Ovary (tissue), 3 donors: ENCODE measurements at regions not wholly inside any gene's neighbourhood (a gene's known extent, or its start where the extent isn't known, plus 50 kb on each side); places are given as distances from the start of the nearest gene placed in this dataset.

Source experiments
- EP300 ChIP-seq: sonication (generic); formaldehyde crosslinking; IDR thresholded peaks from one replicate; pipeline ENCODE4 v1.6.1; 2017; ENCODE audit warnings: antibody characterized with exemption
- POLR2A ChIP-seq: fragments of 450-650 bp; IDR thresholded peaks from one replicate; pipeline ENCODE4 v1.6.1; 2017; ENCODE audit warnings: antibody characterized with exemption, mild to moderate bottlenecking, moderate library complexity
- TF ChIP-seq, protein P1 (sequence below), 3 donors: fragments of 450-650 bp in 2 of 3; fragments of 200-600 bp in 1 of 3; IDR thresholded peaks; one replicate each; pipeline versions ENCODE4 v1.5.1 to v1.8.0; 2016 to 2022; ENCODE audit warnings: antibody characterized with exemption in 3 of 3, mild to moderate bottlenecking in 1 of 3
- donor health status: DM: no; HTN: no; CAD: no.

DNA sequence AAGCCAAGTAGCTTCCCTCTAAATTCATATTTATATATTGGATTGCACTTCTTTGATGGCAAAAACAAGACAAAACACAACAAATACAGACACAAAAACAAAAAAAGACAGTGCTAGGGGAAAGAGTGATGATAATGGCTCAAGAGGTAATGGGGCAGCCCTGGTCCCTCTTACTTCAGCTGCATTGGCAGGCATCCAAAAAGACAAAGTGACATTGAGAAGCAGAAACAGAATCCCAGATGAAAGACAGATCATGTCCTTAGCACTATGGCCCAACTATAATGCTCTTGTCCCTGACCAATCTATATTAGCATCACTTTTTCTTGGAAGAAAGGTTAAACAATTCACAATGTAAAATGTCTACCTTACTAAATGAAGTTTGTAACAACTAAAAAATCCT lies 76.2 kb downstream of the GPR85 start:
- TF ChIP-seq, protein P1, sequence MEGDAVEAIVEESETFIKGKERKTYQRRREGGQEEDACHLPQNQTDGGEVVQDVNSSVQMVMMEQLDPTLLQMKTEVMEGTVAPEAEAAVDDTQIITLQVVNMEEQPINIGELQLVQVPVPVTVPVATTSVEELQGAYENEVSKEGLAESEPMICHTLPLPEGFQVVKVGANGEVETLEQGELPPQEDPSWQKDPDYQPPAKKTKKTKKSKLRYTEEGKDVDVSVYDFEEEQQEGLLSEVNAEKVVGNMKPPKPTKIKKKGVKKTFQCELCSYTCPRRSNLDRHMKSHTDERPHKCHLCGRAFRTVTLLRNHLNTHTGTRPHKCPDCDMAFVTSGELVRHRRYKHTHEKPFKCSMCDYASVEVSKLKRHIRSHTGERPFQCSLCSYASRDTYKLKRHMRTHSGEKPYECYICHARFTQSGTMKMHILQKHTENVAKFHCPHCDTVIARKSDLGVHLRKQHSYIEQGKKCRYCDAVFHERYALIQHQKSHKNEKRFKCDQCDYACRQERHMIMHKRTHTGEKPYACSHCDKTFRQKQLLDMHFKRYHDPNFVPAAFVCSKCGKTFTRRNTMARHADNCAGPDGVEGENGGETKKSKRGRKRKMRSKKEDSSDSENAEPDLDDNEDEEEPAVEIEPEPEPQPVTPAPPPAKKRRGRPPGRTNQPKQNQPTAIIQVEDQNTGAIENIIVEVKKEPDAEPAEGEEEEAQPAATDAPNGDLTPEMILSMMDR (IDR thresholded peaks at IDR 0.05): no peak
- TF ChIP-seq POLR2A: no peak
- TF ChIP-seq EP300: no peak
